ENCODE measurements at regions not wholly inside any gene's neighbourhood (a gene's known extent, or its start where the extent isn't known, plus 50 kb on each side); places are given as distances from the start of the nearest gene placed in this dataset.

DNA sequence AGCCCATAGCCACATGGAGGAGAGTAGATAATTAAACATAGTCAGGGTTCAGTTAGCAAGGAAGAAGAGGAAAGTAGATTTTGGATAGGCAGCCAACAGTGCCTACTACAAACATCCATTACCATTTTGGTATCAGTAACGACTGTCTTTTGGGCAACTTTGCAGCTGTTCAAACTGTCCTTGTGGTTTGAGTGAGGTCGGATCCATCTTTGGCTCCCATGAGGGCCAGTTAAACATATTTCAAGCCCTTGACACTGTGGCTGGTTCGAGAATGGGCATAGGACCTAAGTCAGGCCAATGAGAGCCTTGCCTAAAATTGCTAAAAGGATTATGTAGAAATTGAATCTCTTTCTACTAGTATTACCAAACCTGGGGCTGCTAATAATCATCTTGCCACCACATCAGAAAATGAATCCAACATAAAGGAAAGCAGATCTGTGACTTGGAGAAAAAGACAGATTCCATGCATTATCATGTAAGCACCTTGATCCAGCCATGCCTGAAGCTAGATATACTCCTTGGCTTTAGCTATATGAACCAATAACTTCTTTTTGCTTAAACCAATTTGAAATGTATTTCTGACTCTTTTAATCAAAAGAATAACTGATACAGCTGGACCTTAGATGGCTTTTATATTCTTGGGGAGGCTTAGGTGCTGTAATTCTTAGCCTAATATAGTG is 75.0 kb upstream of the STAM2 start:
- TF ChIP-seq, protein P1, sequence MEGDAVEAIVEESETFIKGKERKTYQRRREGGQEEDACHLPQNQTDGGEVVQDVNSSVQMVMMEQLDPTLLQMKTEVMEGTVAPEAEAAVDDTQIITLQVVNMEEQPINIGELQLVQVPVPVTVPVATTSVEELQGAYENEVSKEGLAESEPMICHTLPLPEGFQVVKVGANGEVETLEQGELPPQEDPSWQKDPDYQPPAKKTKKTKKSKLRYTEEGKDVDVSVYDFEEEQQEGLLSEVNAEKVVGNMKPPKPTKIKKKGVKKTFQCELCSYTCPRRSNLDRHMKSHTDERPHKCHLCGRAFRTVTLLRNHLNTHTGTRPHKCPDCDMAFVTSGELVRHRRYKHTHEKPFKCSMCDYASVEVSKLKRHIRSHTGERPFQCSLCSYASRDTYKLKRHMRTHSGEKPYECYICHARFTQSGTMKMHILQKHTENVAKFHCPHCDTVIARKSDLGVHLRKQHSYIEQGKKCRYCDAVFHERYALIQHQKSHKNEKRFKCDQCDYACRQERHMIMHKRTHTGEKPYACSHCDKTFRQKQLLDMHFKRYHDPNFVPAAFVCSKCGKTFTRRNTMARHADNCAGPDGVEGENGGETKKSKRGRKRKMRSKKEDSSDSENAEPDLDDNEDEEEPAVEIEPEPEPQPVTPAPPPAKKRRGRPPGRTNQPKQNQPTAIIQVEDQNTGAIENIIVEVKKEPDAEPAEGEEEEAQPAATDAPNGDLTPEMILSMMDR (IDR thresholded peaks at IDR 0.05), result no peak
- Histone ChIP-seq H3K4me3 (no peak overlapping the region), H3K27ac (no peak overlapping the region)
- no peak for DNase-seq (ENCODE audit: low spot score)

DNA sequence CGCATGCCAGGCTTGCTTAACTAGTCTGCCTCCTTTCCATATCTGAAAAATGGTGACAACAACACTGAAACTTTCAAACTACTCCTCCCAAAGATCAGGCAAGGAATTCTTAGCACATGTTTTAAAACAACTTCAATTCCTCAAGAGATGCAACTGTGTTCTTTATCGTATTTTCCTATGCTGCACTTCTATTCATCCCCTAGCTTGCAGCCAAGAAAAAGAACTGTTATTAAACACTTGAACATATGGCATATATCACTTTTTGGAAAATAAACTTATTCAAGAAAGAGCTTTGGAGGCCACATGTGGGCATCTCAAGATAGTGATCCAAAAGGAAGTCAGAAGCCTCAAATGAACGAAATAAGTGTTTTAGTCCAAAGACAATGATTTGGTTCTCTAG is 75.6 kb upstream of the STAM2 start:
- Histone ChIP-seq H3K27ac (no peak overlapping the region), H3K4me3 (no peak overlapping the region)
- TF ChIP-seq, protein P1 (IDR thresholded peaks at IDR 0.05), result no peak
- DNase-seq (ENCODE audit: low spot score), result no peak

DNA sequence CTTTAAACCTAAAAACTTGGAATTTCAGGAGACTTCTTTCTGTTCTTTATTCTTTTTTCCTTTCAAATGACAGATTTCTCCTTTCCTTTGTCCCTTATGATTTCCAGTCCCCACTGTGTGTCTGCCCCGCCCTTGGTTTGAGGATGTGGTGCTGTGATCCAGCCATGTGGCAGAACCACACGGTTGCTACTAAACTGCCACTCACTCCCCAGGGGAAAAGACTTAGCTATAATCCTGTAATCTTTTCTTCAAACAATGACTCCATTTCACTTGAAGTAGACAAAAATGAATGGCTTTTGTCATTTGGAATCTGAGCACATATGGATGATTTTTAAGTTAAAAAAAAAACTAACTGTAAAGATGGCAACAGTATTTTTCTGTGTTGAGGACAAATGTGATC is 76.2 kb upstream of the STAM2 start:
- TF ChIP-seq, protein P1 (IDR thresholded peaks at IDR 0.05), result no peak
- Histone ChIP-seq H3K4me3 (no peak overlapping the region), H3K27ac (no peak overlapping the region)
- no peak for DNase-seq (ENCODE audit: low spot score)

DNA sequence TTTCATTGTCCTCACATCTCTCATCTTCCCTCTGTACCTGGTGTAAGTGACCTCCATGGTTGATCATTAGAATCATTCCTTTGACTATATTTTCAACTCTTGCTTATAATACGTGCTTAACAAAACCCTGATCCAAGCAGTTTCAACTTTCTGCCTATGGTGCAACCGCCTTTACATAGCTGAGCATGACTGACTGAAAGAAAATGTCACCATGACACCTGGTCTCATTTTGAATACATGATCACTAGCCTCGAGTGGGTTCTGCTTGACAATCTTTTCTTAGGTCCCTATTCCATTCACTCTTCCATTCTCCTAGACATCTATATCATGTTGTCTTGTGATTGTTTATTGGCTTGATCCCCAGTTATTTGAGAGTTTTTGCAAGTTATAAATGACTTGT is 78.9 kb upstream of the STAM2 start:
- DNase-seq (ENCODE audit: low spot score), result no peak
- TF ChIP-seq, protein P1 (IDR thresholded peaks at IDR 0.05), result no peak
- Histone ChIP-seq H3K4me3 (no peak overlapping the region), H3K27ac (no peak overlapping the region)

DNA sequence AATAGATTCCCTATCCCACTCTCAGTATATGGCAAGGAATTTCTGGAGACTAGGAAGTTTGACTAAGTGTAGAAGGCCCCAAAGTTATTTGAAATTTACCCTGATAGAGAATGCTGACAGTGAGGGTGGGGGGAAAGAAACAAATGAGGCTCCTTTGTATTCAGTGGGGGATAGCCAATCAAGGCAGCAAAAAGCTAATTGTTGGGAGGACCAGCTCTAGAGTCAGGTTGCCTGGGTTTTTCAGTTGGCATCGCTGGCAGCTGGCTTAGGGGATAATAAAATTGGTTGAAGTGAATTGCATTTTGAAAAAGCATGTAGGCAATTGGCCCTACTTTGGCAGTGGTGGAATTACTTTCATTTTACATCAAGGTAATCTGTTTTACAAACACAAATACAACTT is 79.4 kb upstream of the STAM2 start:
- Histone ChIP-seq H3K27ac (no peak overlapping the region), H3K4me3 (no peak overlapping the region)
- DNase-seq (ENCODE audit: low spot score), result no peak
- TF ChIP-seq, protein P1 (IDR thresholded peaks at IDR 0.05), result no peak

DNA sequence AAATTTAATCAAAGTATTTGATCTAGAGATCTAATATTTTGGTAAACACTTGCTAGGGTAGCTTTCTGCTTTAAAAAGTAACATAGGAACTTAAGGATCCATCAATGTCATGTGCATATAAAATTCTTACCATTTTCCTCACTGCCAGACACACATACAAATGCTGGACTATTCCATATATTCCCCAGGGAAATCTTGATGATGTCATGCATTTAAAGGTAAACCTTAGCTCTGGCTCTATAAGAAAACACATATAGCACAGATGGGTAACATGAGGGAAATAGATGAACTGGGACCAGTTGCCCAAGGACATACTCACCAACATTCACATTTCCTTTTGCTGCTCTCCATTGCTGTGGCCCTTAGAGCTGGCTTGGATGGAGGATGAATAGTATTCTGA is 79.1 kb upstream of the FMNL2 start:
- TF ChIP-seq, protein P1 (IDR thresholded peaks at IDR 0.05), result no peak
- no peak for DNase-seq (ENCODE audit: low spot score)
- no peak overlapping the region for H3K4me3 ChIP-seq
- no peak overlapping the region for H3K27ac ChIP-seq

DNA sequence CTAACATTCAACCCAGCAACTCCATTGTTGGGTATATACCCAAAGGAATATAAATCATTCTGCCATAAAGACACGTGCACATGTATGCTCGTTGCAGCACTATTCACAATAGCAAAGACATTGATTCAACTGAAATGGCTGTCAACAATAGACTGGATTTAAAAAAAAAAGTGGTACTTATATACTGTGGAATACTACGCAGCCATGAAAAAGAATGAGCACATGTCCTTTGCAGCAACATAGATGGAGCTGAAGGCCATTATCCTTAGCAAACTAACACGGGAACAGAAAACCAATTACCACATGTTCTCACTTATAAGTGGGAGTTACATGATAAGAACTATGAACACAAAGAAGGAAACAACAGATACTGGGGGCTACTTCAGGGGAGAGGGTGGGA is 74.0 kb upstream of the FMNL2 start:
- TF ChIP-seq, protein P1 (IDR thresholded peaks at IDR 0.05), result no peak
- Histone ChIP-seq H3K4me3 (no peak overlapping the region), H3K27ac (no peak overlapping the region)
- no peak for DNase-seq (ENCODE audit: low spot score)
